DMS153 (cell line): ENCODE measurements at regions not wholly inside any gene's neighbourhood (a gene's known extent, or its start where the extent isn't known, plus 50 kb on each side); places are given as distances from the start of the nearest gene placed in this dataset.

ENCODE experiments used
- DNase-seq: peaks from one replicate; lab custom pipeline; 2025; lab: John Stamatoyannopoulos, UW

DNA sequence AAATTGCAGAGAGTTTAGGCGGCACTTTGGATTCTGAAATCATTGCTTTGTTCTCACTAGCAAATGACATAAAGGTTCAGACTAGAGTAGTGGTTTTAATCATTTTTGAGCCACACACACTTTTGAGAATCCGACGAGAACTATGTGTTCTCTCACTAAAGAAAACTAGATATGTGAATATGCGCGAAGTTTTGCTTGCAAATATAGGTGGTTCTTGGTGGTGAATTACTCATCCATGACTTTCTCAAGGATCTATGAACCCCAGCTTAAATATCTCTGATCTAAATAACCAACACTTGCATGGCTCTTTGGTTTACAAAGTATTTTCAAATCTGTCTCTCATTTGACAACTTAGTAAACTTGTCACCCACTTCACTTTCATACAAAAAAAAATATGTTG, 54.8 kb downstream of the NOG start:
- DNase-seq, result no peak

DNA sequence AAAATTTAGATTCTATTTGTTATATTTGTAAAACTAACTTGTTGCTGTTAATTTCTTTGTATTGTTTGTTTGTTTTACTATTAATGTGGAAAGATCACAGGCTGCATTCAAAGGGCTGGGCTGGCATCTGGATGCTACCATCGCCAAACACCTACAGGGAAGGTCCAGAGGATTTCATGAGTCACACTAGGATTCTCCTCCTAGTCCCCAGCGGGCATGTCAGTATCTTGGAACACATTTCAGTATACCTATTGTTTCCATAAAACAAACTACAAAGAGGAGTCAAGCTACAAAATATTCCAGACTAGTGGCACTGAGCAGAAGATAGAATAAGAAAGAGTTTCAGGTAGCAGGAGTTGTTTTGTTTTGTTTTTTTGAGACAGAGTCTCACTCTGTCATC, 55.3 kb downstream of the NOG start:
- no peak for DNase-seq

- no peak for DNase-seq
Observed at GRCh38 chr17:56652628-56653027, 59.1 kb downstream of the NOG start.

GRCh38 chr17:56653877-56654276, 60.4 kb downstream of the NOG start:
- no peak for DNase-seq

DNA sequence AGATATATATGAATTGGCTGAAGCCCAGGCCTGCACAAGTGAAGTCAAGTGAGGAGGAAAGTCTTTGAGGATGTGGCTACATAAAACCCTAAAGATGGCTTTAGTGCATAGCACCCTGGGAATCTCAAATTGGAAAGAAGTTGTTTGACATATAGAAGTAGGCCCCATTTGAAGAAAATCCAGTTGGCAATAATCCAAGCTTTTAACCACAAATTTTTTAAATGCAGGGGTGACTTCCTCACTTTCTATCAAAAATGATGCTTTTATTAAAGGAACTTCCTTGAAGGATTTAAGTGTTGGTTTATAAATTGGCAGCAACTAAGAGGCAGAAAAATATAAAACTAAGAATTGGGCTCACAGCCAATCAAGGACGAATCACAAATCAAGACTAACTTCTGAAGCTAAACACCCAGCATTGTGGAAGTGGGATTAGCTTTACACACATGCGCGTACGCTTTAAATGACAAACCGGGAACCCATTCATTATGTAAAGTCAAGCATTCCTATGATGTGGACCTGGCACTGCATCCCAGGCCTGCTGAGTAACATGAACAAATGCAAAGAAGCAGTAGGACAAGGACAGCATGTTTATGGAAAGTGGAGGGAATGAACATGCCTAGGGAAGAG, 63.3 kb downstream of the NOG start:
- no peak for DNase-seq

DNA sequence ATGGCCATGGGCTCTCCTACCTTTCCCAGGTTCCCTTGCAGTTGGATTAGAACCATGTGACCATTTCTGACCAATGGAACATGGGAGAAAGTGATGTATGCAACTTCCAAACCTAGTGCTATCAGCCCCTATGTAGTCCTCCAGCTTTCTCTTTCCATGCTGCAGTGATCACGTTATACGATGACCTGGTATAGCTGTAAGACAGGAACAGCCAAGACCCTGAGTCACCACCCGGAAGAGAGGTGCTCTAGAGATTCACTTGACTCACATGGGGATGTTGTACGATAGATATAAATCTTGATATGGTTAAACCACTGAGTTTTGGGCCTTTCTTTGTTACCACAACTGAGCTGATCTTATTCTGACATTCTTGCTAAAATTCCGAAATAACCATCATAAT, 65.1 kb downstream of the NOG start:
- DNase-seq, result no peak

DNA sequence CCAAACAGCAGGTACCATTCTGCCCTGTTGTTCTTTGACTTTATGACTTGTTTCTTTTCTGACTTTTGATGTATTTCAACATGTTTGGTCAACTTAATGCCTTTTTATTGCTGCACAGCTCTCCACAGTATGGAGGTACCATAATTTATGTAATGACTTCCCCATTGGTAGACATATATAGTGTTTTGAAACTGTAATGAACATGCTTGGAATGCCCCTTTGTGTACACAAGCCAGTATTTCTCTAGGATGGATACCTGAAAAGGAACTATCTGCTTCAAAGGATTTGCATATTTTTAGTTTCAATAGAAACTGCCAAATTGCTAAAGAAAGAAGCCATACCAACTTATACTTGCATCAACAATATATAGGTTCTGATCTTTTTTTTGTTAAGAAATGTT, 66.1 kb downstream of the NOG start:
- no peak for DNase-seq

DNA sequence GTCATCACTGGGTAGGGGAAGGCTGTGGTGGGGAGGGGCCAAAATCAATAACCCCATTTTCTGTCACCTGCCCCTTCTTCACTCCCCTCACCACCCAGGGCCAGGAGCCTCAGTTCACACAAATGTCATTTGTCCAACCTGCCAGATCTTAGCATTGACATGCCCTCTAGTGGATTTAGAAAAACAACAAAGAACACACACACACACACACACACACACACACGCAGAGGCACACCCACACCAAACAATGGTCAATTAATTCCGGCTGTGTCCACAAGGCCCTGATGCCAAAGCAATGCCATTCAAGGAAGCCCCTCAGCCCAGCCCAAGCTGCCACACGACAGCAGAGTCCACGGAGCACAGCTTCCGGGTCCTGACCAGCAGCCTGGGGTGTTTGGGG, 68.4 kb downstream of the NOG start:
- no peak for DNase-seq

- DNase-seq, result no peak
Observed at GRCh38 chr17:56665864-56666263, 72.4 kb downstream of the NOG start.

DNA sequence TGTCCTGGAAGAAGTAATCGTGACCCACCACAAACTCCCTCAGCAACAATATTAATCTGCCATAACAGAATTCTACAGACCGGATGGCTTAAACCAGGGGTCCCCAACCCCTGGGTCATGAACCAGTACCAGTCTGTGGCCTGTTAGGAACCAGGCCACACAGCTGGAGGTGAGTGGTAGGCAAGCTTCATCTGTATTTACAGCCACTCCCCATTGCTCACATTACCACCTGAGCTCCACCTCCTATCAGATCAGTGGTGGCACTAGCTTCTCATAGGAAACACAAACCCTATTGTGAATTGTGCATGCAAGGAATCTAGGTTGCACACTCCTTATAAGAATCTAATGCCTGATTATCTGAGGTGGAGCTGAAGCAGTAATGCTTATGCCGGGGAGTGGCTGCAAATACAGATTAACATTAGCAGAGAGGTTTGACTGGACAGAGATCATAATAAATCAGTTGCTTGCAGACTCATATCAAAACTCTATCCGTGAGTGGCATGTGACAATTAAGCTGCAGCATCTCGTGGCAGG, 74.5 kb downstream of the NOG start:
- no peak for DNase-seq

- DNase-seq, result no peak
Observed at GRCh38 chr17:56672195-56672594, 78.7 kb downstream of the NOG start.

DNA sequence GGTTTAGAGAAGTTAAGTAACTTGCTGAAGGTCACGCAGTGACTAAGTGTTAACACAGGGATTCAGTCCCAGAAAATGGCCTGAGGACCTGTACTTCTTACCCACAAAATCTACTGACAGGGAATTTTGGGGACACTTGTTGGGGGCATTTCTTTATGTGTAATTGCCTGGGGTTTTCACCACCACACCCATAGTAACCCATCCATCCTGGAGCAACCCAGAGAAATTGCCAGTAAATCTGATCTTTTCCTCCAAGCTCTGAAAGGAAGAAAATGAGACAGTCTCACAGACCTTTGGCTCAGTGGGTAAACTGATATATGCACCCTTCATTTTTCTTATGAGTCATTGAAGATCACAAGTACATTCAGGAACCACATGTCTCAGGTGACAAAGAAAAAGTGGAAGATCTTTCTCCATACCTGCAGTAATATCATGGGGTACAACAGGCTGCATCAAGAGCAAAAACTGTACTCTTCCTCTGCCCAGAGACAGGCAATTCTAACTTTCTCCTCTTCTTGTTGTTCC, 81.0 kb downstream of the NOG start:
- no peak for DNase-seq

- no peak for DNase-seq
Observed at GRCh38 chr17:56675876-56676660, 82.6 kb downstream of the NOG start.

- no peak for DNase-seq
Observed at GRCh38 chr17:56676810-56677209, 83.3 kb downstream of the NOG start.

DNA sequence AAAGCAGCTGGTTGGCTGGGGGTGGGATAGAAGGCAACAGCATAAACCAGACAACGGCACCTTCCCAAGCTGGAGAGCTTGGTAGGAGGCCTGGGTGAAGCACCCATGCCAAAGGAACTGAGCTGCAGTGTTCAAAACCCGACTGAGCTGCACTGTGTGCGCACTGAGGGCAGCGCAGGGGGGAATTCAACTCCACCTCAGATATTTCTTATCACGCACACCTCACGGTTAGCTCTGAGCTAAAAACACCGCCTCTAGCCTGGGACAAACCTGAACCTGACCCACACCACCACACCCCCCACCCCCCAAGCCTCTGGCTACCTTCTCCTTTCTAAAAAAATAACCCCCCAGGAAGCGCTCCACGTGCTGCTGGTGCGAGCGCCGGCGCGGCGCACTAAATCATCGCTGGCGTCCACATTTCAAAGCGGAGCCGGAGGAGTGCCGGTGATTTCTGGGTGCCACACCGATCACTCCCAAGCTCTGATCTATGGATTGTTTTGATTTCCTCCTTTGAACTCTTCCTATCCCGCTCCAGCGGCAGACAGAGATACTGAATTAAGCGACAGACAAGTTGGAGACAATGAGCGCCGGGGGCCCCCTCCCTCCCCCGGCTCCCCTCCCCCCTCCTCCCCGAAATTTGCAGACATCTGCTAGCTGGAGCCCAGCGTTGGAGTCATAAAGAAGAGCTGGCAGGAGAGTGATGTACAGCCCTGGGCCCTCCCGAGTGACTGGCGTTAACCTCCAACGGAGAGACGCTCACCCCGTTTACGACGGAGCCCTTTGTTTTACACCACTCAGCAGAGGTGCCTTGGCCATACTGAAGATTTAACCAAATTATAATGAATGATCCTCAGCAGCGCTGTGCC, 85.0 kb downstream of the NOG start:
- DNase-seq, result no peak

DNA sequence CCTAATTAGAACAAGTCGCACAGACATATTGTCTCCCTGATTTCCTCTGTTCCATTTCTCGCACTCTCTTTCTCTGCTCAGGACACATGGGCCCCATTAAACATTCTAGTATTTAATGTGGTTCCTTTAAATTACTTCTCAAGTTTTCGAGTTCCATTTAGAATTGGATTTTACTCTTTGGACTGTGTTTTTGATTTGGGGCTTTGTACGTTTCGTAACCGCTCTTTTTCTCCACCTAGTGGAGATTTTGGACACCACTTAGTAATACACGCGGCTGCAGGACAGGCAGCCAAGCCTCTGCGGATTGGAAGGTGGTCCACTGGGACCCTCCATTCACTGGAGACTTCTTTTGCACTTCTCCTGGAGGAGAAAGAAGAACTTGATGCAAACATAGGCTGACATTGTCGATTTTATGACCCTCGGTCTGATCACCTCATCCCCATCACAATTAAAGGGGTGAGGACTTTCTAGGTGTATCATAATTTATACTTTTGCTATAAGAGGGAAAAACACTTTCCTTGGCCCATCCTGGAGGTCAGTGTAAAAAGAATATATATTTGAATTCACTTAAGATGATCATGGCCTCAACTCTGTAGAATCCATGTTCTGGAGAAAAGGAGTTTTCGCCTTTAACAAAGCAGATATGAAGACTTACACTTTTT, 85.7 kb downstream of the NOG start:
- DNase-seq, result no peak

DNA sequence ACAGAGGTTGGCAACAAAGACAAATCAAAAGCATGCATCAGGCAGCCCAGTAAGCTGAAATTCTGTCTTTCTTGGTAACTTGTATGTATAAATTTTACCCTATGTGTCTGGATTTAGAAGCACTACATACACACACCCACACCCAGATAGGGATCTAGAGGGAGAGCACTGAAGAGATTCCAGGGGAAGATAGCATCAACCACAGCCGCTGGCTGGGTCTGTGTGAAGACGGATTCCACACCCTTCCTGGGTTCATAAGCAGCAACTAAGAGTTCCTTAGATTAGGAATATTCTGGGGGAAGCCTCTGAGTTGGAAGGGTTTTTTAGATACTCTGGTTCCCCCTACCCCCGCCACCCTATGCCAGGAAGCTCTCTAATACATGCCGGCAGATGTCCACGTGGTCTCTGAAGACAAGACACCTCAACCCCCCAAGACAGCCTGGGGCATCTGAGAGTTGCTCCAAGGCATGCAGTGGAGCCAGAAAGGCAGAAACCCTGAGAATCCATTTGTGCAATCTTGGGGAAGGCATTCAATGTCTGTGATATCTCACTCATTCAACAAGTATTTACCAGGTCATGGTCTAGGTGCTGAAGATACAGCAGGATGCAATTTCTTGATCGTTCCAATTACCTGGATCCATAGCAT, 86.4 kb downstream of the NOG start:
- no peak for DNase-seq

GRCh38 chr17:56680676-56681075, 87.2 kb downstream of the NOG start:
- no peak for DNase-seq

GRCh38 chr17:56681561-56682266, 88.2 kb downstream of the NOG start:
- DNase-seq, result no peak

DNA sequence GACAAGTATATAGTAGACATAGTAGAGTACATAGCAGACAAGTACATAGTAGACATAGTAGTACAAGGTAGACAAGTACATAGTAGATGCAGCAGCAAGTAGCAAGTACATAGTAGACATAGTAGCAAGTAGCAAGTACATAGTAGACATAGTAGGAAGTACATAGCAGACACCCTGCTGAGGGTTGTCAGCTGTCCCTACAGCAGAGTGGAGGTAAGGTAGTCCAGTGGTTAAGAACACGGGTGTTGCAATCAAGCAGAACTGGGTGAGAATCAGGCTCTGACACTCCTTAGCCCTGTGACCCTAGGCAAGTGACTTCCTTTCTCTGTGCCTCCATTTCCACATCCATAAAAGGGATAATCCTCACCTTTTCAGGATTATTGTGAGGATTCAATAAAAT, 94.7 kb downstream of the NOG start:
- no peak for DNase-seq
